Mucosa of gallbladder (tissue), 1 donor: ENCODE measurements at regions not wholly inside any gene's neighbourhood (a gene's known extent, or its start where the extent isn't known, plus 50 kb on each side); places are given as distances from the start of the nearest gene placed in this dataset.
A peak's percentile ranks its signal among the peaks of the same experiment; 100 is the strongest.

ENCODE experiments used
- DNase-seq: peaks from one replicate; pipeline ENCODE4 v3.0.0-alpha.2; 2020; ENCODE audit warnings: low spot score
- donor health status: DM: no; HTN: no; CAD: no.

- no peak for DNase-seq
These were observed 139.9 kb upstream of the C14orf180 start for GRCh38 chr14:104439625-104440024.

- DNase-seq = no peak
These were observed 139.1 kb upstream of the C14orf180 start for GRCh38 chr14:104440297-104440956.

DNA sequence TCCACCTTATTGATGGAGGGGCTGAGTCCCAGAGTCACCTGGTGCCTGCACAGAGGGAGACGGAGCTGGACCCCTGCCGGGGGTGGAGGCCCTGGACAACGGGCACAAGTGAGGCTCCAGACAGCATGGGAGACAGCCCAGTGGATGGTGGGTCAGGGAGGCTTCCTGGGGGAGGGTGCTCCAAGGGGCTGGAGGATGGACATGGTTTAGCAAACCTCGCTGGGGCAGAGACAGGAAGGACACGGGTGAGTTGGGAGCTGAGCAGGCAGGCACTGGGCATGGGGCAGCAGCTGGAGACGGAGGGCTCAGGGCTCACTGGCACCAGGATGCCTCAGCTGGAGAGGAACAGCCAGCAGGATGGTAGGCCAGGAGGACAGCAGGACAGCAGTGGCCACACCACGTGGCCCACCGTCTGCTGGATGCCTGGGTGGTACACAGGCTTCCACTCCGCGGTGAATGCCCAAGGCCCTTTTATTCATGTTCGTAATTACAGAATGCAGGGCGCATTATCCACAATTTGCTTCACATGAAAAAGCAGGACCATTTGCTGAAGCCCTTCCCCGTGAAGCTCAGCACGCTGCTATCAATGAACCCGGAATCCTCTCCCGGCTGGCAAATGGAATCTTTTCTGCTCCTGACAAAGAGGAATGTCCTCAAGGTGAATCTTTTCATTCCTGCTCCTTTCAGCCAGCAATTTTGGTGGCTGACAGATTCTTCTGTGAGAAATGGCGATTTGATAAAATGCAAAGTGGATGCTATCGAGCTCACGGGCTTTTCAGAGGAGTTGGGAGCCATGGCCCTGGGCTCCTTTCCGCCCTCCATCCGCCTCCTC lies 138.1 kb upstream of the C14orf180 start:
- DNase-seq = no peak

GRCh38 chr14:104442107-104442551 lies 137.4 kb upstream of the C14orf180 start:
- DNase-seq = peak; percentile 9

DNA sequence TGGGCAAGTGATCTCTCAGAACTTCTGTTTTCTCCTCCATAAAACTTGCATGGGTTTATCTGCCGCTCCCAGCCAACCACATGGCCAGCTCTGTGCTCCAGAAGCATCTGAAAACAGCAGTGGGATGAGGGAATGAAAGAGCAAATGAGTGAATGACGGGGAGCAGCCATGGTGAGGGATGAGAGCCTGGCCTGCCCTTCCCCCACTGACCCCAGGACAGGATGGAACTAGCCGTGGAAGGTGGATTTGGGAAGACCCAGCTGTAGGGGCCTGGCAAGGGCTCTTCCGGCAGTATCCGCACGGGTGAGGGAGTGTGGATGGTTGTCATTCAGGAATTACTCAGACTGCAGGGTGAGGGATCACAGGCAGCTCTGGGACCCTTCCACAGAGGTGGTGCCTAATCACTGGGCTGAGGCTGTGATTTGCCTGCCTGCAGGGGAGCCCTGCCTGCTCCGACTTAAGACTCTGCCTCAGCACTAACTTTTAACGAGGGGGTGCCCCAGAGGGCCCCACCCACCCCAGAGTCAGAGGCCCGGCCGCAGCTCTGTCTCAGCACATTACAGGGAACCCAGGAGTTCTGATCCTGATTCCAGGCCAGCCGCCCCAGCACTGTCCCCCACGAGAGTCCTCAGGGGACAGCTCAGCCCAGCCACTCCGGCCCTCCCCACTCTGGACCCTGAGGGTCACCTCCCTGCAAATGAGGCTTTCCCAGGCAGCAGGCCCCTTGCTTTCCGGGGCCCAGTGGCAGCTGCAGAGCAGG lies 136.8 kb upstream of the C14orf180 start:
- DNase-seq = peak; percentile 6

DNA sequence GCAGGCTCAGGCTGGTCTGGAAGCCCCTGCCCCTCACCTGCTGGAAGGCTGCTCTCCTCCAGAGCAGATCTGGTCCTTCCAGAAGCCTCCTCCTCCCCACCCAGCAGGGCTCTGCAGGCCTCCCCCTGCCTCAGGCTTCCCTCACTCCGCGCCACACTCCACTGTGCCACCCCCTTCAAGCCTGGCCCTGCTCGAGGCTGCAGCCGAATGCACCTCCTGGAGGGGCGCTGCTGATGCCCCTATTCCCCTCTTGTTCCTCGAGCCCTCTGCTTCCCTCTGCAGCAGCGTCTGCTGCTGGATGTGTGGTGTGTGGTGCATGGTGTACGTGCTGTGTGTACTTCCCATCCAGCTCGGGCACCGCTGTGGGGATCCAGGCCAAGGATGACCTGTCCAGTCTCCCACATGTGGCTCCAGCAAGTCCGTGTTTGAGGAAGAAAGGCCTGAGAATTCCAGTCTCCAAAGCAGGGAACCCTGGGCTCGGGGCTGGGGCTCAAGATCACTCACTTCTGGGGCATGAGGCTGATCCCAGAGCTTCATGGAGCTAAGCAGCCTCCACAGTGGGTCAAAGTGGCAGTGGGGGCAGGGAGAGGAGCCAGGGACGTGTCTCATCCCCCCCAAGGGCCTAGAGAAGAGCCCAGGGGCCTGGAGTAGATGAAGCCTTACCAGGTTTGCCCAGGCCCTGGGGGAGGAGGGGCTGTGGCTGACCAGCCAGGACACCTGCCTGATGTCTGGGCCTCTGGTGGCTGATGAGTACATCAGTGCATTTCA lies 136.0 kb upstream of the C14orf180 start:
- peak; percentile 8 for DNase-seq

- DNase-seq = peak; percentile 9
These were observed 135.2 kb upstream of the C14orf180 start for GRCh38 chr14:104444159-104445030.

GRCh38 chr14:104445086-104445485 lies 134.5 kb upstream of the C14orf180 start:
- peak; percentile 2 for DNase-seq

GRCh38 chr14:104445832-104446381 lies 133.7 kb upstream of the C14orf180 start:
- DNase-seq = peak; percentile 8

- DNase-seq = peak; percentile 5
These were observed 133.0 kb upstream of the C14orf180 start for GRCh38 chr14:104446611-104447010.

GRCh38 chr14:104447750-104448149 lies 131.8 kb upstream of the C14orf180 start:
- no peak for DNase-seq

DNA sequence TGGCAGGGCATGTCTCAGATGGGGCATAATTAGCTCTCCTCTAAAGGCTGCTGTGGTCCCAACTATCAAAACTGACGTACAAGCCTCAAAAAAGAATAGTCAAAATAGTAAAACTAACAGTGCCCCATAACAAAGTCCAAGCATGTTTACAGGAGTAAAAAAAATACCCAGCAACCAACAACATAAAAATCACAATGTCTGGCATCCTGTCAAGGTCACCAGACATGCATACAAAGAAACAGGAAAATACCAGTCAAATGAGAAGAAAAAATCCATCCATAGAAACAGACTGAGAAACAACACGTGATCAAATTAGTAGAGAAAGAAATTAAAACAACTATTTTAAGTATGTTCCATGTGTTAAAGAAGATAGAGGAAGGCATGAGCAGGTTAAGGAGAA lies 131.2 kb upstream of the C14orf180 start:
- no peak for DNase-seq

DNA sequence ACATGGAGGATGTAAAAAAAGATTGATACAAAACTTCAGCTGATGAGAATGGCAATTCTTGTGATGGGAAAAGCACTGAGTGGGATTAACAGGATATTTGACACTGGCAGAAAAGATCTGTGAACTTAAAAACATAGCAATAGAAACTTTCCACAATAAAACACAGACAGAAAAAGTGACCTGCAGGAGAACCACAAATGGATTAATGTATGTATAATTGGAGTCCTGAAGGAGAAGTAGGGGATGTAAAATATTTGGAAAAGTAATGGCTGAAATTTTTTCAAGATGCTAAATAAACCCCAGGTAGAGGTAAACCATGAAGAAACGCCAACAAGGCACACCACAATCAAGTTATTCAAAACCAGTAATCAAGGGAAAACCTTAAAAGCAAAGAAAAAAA lies 130.8 kb upstream of the C14orf180 start:
- DNase-seq = no peak

- peak; percentile 8 for DNase-seq
These were observed 128.7 kb upstream of the C14orf180 start for GRCh38 chr14:104450811-104451401.

- DNase-seq = peak; percentile 5
These were observed 128.1 kb upstream of the C14orf180 start for GRCh38 chr14:104451474-104451873.

DNA sequence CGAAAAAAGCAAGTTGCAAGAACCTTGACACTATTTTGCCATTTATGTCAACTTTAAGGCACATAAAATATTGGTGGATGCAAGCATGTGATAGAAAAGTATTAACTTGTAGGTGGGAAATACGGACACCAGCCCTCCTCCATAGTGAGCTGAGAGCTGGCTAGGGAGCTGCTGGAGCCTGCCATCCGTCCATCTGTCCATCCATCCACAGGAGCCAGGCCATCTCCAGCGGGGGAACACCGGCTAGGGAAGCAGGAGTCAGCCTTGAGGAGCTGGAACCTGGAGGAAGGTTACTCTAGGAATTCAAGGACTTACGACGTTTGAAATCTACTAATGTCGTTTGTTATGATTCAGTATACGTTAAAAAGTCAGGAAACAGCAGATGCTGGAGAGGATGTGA lies 120.7 kb upstream of the C14orf180 start:
- DNase-seq = peak; percentile 3

DNA sequence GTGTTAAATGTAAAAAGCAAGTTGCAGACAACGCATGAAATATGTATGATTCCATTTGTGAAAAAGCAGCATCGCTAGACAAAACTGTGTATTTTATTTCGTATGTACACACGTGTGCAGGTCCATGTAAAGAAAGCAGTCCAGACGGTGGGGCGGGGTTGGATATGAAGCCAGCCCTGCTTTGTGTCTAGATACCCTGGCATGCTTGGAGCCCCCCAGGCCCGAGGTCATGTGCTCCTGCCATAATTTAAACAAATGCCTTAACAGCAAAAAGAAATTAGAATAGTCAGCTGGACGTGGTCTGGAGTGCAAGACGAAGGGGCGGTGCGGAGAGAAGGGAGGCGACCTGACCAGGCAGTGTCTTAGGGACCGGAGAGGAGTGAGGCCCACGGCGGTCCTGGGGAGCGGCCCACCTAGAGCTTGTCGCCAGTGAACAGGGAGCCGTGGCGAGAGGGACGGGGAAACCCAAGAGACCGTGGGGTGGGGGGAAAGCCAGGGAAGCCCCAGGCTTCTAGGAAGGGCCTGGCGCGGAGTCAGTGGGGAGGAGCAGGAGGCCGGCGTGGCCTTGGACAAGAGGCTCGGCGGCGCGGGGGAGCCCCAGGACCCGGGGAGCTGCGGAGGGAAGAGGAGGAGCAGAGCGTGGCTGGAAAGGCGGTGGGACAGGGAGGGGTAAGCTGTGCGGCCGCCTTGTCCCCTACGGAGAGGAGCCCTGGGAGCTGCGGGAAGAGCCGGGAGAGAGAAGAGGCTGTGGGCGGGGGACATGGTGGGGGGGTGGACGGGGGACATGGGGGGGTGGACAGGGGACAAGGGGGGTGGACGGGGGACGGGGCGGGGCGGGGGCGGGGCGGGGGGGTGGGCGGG lies 118.5 kb upstream of the C14orf180 start:
- DNase-seq = peak; percentile 9

- DNase-seq = peak; percentile 6
These were observed 117.7 kb upstream of the C14orf180 start for GRCh38 chr14:104461676-104462449.
